RWPE1 (cell line): ENCODE measurements at regions not wholly inside any gene's neighbourhood (a gene's known extent, or its start where the extent isn't known, plus 50 kb on each side); places are given as distances from the start of the nearest gene placed in this dataset.

Source experiments
- CTCF ChIA-PET: fragments of 350-600 bp; sonication (Branson Sonifier 250); formaldehyde crosslinking; extraction: SDS; loops from one replicate; lab custom pipeline; 2021; lab: Yijun Ruan, JAX
- POLR2A ChIA-PET: fragments of 400-600 bp; formaldehyde crosslinking; extraction: SDS; loops from one replicate; lab custom pipeline; 2020; ENCODE audit warnings: antibody characterized with exemption; ENCODE audit not compliant: low non-redundant PET; lab: Yijun Ruan, JAX
- DNase-seq: peaks from one replicate; pipeline ENCODE4 v3.0.0; 2012; ENCODE audit warnings: low spot score
- H3K27ac ChIP-seq: fragments of 450-650 bp; 2 replicates; pipeline ENCODE4 v1.5.1; 2017
- CTCF ChIP-seq: fragments of 450-650 bp; conservative IDR thresholded peaks from 2 replicates; pipeline ENCODE4 v1.5.1; 2017; ENCODE audit warnings: low read depth, mild to moderate bottlenecking

DNA sequence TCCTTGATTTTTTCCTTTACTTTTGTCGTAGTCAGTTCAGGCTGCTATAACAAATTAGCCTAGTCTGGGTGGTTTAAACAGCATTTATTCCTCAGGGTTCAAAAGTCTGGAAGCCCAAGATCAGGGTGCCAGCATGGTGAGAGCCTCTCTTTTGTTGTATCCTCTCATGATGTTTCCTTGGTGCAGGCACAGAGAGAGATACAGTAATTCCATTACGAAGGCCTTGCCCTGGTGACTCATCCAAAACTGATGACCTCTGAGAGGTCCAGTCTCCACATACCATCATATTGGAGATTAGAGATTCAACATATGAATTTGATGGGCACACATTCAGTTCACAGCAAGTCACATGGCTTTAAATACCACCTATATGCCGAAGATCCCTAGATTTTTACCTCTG lies 253.8 kb downstream of the CYRIA start:
- POLR2A ChIA-PET: no interaction called here
- no peak for TF ChIP-seq CTCF
- CTCF ChIA-PET: no interaction called here
- no peak overlapping the region for H3K27ac ChIP-seq
- DNase-seq: no peak

DNA sequence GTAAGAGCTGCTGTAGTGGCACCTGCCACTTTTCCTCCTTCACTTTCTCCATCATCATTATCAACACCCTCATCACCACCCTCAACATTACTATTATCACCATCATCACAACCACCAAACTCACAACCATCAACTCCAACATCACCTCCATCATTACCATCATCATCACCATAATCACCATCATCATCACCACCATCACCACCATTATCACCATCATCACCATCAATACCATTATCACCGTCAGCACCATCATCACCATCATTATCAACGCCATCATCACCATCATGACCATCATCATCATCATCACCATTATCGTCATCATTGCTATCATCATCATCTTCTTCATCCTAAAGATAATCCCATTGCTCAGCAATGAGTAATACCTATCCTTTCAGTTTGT lies 255.8 kb downstream of the CYRIA start:
- no peak for DNase-seq
- no peak for TF ChIP-seq CTCF
- H3K27ac ChIP-seq: no peak overlapping the region
- POLR2A ChIA-PET: no interaction called here
- CTCF ChIA-PET: no interaction called here

GRCh38 chr2:16409006-16409390 lies 256.6 kb downstream of the CYRIA start:
- ChIA-PET CTCF (no interaction called here), POLR2A (no interaction called here)
- no peak for DNase-seq
- TF ChIP-seq CTCF: no peak
- no peak overlapping the region for H3K27ac ChIP-seq

DNA sequence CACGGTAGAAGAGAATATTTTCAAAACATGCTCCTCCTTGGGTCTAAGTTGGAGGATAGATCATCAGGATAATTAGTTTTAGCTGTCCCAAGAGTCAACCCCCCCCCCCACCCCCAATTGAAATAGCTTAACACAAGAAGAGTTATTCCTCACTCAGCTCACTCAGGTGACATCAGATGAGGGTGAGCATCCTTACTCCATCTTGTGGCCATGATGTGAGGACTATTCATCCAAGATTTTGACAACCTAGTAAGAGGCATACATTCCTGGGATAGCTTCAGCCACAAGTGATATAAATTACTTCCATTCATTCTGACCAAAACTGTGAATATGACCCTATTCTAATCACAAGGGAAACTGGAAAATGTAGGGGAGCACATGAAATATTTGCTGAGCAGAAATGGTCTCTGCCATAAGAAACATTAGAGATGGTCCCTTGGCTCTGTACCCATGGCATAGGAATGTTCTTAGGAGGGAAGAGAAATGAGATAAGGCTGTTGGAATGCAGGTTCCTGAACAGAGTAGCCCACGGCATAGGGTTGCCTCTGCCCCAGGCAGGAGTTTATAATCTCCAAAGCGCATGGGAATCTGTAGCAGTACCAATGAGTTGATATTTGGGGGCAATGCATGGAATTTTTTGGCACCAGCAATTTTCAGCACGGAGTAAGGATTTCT lies 257.2 kb downstream of the CYRIA start:
- ChIA-PET CTCF (no interaction called here), POLR2A (no interaction called here)
- DNase-seq: no peak
- no peak for TF ChIP-seq CTCF
- H3K27ac ChIP-seq: no peak overlapping the region

- no peak for TF ChIP-seq CTCF
- no peak overlapping the region for H3K27ac ChIP-seq
- ChIA-PET POLR2A (no interaction called here), CTCF (interaction anchor here (0.6 kb wide), 1 partner anchor 141 kb away, joined by 7 read pairs; no protein-coding TSS in a partner anchor)
- DNase-seq: no peak
Measured at GRCh38 chr2:16407358-16407757, 258.3 kb downstream of the CYRIA start.

DNA sequence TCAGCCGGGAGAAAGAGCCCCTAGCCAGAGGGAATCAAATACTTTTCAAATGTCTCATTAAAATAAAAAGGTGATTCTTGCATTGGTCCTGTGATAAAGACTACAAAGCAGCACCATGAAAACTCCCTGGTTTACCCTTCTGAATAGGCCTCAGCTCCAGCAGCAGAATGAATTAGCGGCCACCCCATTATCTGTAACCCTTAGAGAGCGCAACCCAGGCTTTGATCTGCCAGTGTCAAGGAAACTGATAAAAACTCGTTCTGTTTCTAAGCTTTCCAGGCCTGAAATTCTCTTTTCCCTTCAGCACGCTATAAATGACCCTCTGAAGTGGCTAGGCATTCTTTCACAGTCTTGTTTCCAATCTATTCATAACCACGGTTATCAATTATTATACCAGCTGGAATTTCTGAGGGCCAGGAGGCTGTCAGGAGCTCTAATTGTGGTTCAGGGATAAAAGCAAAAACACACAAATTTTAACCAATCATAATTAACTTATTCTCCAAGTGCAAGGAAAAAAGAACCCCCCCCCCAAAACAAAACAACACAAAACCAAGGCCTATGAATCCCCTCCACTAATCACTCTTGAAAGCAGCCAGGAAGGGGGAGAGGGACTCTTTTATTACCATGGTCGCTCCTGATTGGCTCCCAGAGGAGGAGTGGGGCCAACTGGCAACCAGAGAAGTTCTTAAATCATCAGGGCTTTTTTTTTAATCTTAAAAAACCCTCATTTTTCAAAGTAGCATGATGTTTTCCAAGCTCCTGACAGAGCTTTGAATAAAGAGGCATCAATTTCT lies 258.9 kb downstream of the CYRIA start:
- ChIA-PET POLR2A (no interaction called here), CTCF (interaction anchor here (0.6 kb wide), 1 partner anchor 142 kb away, joined by 7 read pairs; no protein-coding TSS in a partner anchor)
- no peak overlapping the region for H3K27ac ChIP-seq
- TF ChIP-seq CTCF: no peak
- DNase-seq: no peak
